Peyer's patch (tissue), 4 donors: ENCODE measurements at regions not wholly inside any gene's neighbourhood (a gene's known extent, or its start where the extent isn't known, plus 50 kb on each side); places are given as distances from the start of the nearest gene placed in this dataset.

Experiments used
- DNase-seq, 3 donors: peaks; one replicate each; pipeline ENCODE4 v3.0.0-alpha.2; 2017 to 2019
- H3K27ac ChIP-seq, 4 donors: fragments of 200-600 bp; sonication (generic); one replicate each; pipeline ENCODE4 v1.5.1; 2016 to 2019
- H3K27me3 ChIP-seq, 2 donors: fragments of 200-600 bp; sonication (generic); one replicate each; pipeline ENCODE4 v1.5.1; 2019
- H3K36me3 ChIP-seq, 3 donors: fragments of 200-600 bp; sonication (generic); one replicate each; pipeline ENCODE4 v1.5.1; 2016 to 2019
- H3K4me1 ChIP-seq, 4 donors: fragments of 200-600 bp; sonication (generic); one replicate each; pipeline ENCODE4 v1.5.1; 2016 to 2019
- H3K4me3 ChIP-seq, 4 donors: fragments of 200-600 bp; sonication (generic); 1 replicate in 3 of 4; 2 replicates in 1 of 4; pipeline ENCODE4 v1.5.1; 2016 to 2019; ENCODE audit warnings: mild to moderate bottlenecking in 1 of 4
- H3K9me3 ChIP-seq, 4 donors: fragments of 200-600 bp; sonication (generic); one replicate each; pipeline ENCODE4 v1.5.1; 2016 to 2019; ENCODE audit warnings: mild to moderate bottlenecking in 1 of 4
- CTCF ChIP-seq, 6 experiments: fragments of 450-650 bp in 4 of 6; fragments of 200-600 bp in 2 of 6; sonication (generic) in 1 of 6; IDR thresholded peaks; one replicate each; pipeline ENCODE4 v1.5.1; 2017 to 2019; ENCODE audit warnings: antibody characterized with exemption in 6 of 6, mild to moderate bottlenecking in 3 of 6, moderate library complexity in 1 of 6
- POLR2A ChIP-seq, 2 donors: fragments of 450-650 bp; IDR thresholded peaks; one replicate each; pipeline ENCODE4 v1.5.1; 2017; ENCODE audit warnings: antibody characterized with exemption in 2 of 2, mild to moderate bottlenecking in 2 of 2, moderate library complexity in 2 of 2

GRCh38 chr10:52631648-52632047 lies 140.9 kb downstream of the MBL2 start:
- H3K4me1 ChIP-seq, result no peaks in the 10 kb centered on the region
- no peaks in the 10 kb centered on the region for H3K27me3 ChIP-seq
- TF ChIP-seq CTCF (IDR thresholded peaks at IDR 0.05) (no peak), POLR2A (IDR thresholded peaks at IDR 0.05) (no peak)
- no peaks in the 10 kb centered on the region for H3K36me3 ChIP-seq
- H3K9me3 ChIP-seq, result no peaks in the 10 kb centered on the region
- no peak for DNase-seq
- H3K27ac ChIP-seq, result no peak overlapping the region
- no peak overlapping the region for H3K4me3 ChIP-seq

- no peak overlapping the region for H3K27ac ChIP-seq
- no peak for TF ChIP-seq CTCF (IDR thresholded peaks at IDR 0.05)
- no peak for TF ChIP-seq POLR2A (IDR thresholded peaks at IDR 0.05)
- H3K4me3 ChIP-seq, result no peak overlapping the region
- no peaks in the 10 kb centered on the region for H3K36me3 ChIP-seq
- H3K4me1 ChIP-seq, result no peaks in the 10 kb centered on the region
- no peaks in the 10 kb centered on the region for H3K9me3 ChIP-seq
- no peaks in the 10 kb centered on the region for H3K27me3 ChIP-seq
- no peak for DNase-seq
Observed at GRCh38 chr10:52632591-52632990, 140.0 kb downstream of the MBL2 start.

- TF ChIP-seq POLR2A (IDR thresholded peaks at IDR 0.05) (no peak), CTCF (IDR thresholded peaks at IDR 0.05) (no peak)
- Histone ChIP-seq H3K9me3 (no peaks in the 10 kb centered on the region), H3K4me1 (no peaks in the 10 kb centered on the region), H3K4me3 (no peak overlapping the region), H3K36me3 (no peaks in the 10 kb centered on the region), H3K27ac (no peak overlapping the region), H3K27me3 (no peaks in the 10 kb centered on the region)
- no peak for DNase-seq
Observed at GRCh38 chr10:52633266-52633665, 139.3 kb downstream of the MBL2 start.

GRCh38 chr10:52635651-52636050 lies 136.9 kb downstream of the MBL2 start:
- Histone ChIP-seq H3K27me3 (no peaks in the 10 kb centered on the region), H3K27ac (no peak overlapping the region), H3K9me3 (no peaks in the 10 kb centered on the region), H3K36me3 (no peaks in the 10 kb centered on the region), H3K4me3 (no peak overlapping the region), H3K4me1 (no peaks in the 10 kb centered on the region)
- DNase-seq, result no peak
- no peak for TF ChIP-seq CTCF (IDR thresholded peaks at IDR 0.05)
- no peak for TF ChIP-seq POLR2A (IDR thresholded peaks at IDR 0.05)

- Histone ChIP-seq H3K4me3 (no peak overlapping the region), H3K9me3 (no peaks in the 10 kb centered on the region), H3K4me1 (no peaks in the 10 kb centered on the region), H3K36me3 (no peaks in the 10 kb centered on the region), H3K27me3 (no peaks in the 10 kb centered on the region), H3K27ac (no peak overlapping the region)
- DNase-seq, result no peak
- no peak for TF ChIP-seq CTCF (IDR thresholded peaks at IDR 0.05)
- TF ChIP-seq POLR2A (IDR thresholded peaks at IDR 0.05), result no peak
Observed at GRCh38 chr10:52636874-52637273, 135.7 kb downstream of the MBL2 start.

GRCh38 chr10:52637592-52637991 lies 135.0 kb downstream of the MBL2 start:
- H3K27me3 ChIP-seq, result no peaks in the 10 kb centered on the region
- no peak overlapping the region for H3K27ac ChIP-seq
- H3K36me3 ChIP-seq, result no peaks in the 10 kb centered on the region
- DNase-seq, result no peak
- H3K4me1 ChIP-seq, result no peaks in the 10 kb centered on the region
- TF ChIP-seq POLR2A (IDR thresholded peaks at IDR 0.05) (no peak), CTCF (IDR thresholded peaks at IDR 0.05) (no peak)
- H3K4me3 ChIP-seq, result no peak overlapping the region
- H3K9me3 ChIP-seq, result no peaks in the 10 kb centered on the region
